ENCODE measurements at regions not wholly inside any gene's neighbourhood (a gene's known extent, or its start where the extent isn't known, plus 50 kb on each side); places are given as distances from the start of the nearest gene placed in this dataset.

- Histone ChIP-seq H4K5ac (ENCODE audit: insufficient read length, low read depth, low read length) (no peak overlapping the region), H3K4me1 (ENCODE audit: insufficient read depth, low read length) (no peaks in the 10 kb centered on the region), H3K79me2 (ENCODE audit: insufficient read depth, low read length) (no peaks in the 10 kb centered on the region), H3K18ac (ENCODE audit: insufficient read length, low read depth, low read length) (no peak overlapping the region), H4K8ac (replicated peaks; ENCODE audit: insufficient read length, low read depth, low read length) (no peak overlapping the region), H3K4me2 (ENCODE audit: insufficient read depth, insufficient read length, low read length) (no peak overlapping the region), H3T11ph (ENCODE audit: low read length) (no peak overlapping the region), H2BK12ac (ENCODE audit: insufficient read length, low read depth, low read length) (no peak overlapping the region), H2AK5ac (ENCODE audit: insufficient read length, low read length) (no peak overlapping the region), H3K23me2 (ENCODE audit: insufficient read length, low read depth, low read length, poor library complexity, severe bottlenecking) (no peaks in the 10 kb centered on the region), H3K56ac (ENCODE audit: insufficient read length, low read depth, low read length) (no peak overlapping the region), H3K23ac (ENCODE audit: insufficient read length, low read depth, low read length) (no peak overlapping the region), H2BK5ac (ENCODE audit: insufficient read length, low read length) (no peak overlapping the region), H3K79me1 (ENCODE audit: insufficient read depth, low read depth, low read length, poor library complexity, severe bottlenecking) (no peaks in the 10 kb centered on the region), H3K27me3 (ENCODE audit: insufficient read depth, low read length) (no peaks in the 10 kb centered on the region), H4K20me1 (ENCODE audit: control insufficient read depth, insufficient read depth, insufficient read length) (no peaks in the 10 kb centered on the region), H2BK20ac (ENCODE audit: low read depth, low read length, poor library complexity, severe bottlenecking) (no peak overlapping the region), H3K4ac (ENCODE audit: low read depth, low read length) (no peak overlapping the region), H2BK120ac (ENCODE audit: low read depth, low read length, poor library complexity, severe bottlenecking) (no peak overlapping the region), H4K91ac (ENCODE audit: insufficient read length, low read depth, low read length) (no peak overlapping the region), H2BK15ac (ENCODE audit: low read depth, low read length) (no peak overlapping the region), H3K9ac (ENCODE audit: extremely low read depth, insufficient read length, low read length) (no peak overlapping the region), H3K14ac (ENCODE audit: insufficient read depth, low read length) (no peak overlapping the region), H3K9me3 (ENCODE audit: control insufficient read depth, low read depth, low read length) (no peaks in the 10 kb centered on the region), H2AFZ (ENCODE audit: low read length) (no peak overlapping the region), H3K27ac (ENCODE audit: insufficient read length, low read depth, low read length) (no peak overlapping the region)
- WGBS (ENCODE audit: extremely low coverage, insufficient read length, low lambda C conversion rate), result no CpG with 5 or more reads among the region's 2 CpGs
- TF ChIP-seq CTCF (conservative IDR thresholded peaks at IDR 0.05), result no peak
- no peak for DNase-seq
- no peaks in the 10 kb centered on the region for H3K27me3 Mint-ChIP-seq (ENCODE audit: low read depth)
- H3K27ac Mint-ChIP-seq, result no peak overlapping the region
- peaks cover 0 to 6% of the 10 kb centered on the region in 2 experiments; a peak in 2 of 4 replicates for H3K4me1 Mint-ChIP-seq
- H3K36me3 Mint-ChIP-seq (ENCODE audit: insufficient read depth in 1 of 3, low read depth in 3 of 3), result no peaks in the 10 kb centered on the region
- H3K9me3 Mint-ChIP-seq, result no peaks in the 10 kb centered on the region
- no peak overlapping the region for H3K4me3 Mint-ChIP-seq
Measured at GRCh38 chr14:25667387-25667786, 617.4 kb upstream of the STXBP6 start.
